GM23338 (cell line): ENCODE measurements at regions not wholly inside any gene's neighbourhood (a gene's known extent, or its start where the extent isn't known, plus 50 kb on each side); places are given as distances from the start of the nearest gene placed in this dataset.

Experiments
- ATAC-seq: fragments of 200-7000 bp; cut with Tn5 transposase; 3 replicates; pipeline ENCODE4 v1.9.1; 2020
- DNase-seq: peaks from one replicate; pipeline ENCODE4 v3.0.0-alpha.2; 2015; ENCODE audit warnings: low spot score
- H2AFZ ChIP-seq: fragments of 200-600 bp; sonication (generic); 2 replicates; pipeline ENCODE4 v1.8.0; 2016; ENCODE audit warnings: antibody characterized with exemption, mild to moderate bottlenecking, moderate library complexity
- H3F3A ChIP-seq: fragments of 200-600 bp; sonication (generic); replicated peaks from 2 replicates; pipeline ENCODE4 v1.8.0; 2017; ENCODE audit warnings: antibody characterized with exemption, mixed run types, low read depth
- H3K27ac ChIP-seq: fragments of 200-600 bp; sonication (generic); 2 replicates; pipeline ENCODE4 v1.6.1; 2016; ENCODE audit warnings: low read depth
- H3K27me3 ChIP-seq: fragments of 200-600 bp; sonication (generic); 2 replicates; pipeline ENCODE4 v1.8.0; 2016; ENCODE audit warnings: mild to moderate bottlenecking, mixed run types, moderate library complexity; ENCODE audit not compliant: insufficient read depth
- H3K36me3 ChIP-seq: fragments of 200-600 bp; sonication (generic); 2 replicates; pipeline ENCODE4 v1.8.0; 2016; ENCODE audit warnings: mild to moderate bottlenecking; ENCODE audit not compliant: insufficient read depth
- H3K4me1 ChIP-seq: fragments of 200-600 bp; sonication (generic); 2 replicates; pipeline ENCODE4 v1.8.0; 2016; ENCODE audit warnings: mild to moderate bottlenecking, moderate library complexity; ENCODE audit not compliant: insufficient read depth
- H3K4me2 ChIP-seq: fragments of 200-600 bp; sonication (generic); 2 replicates; pipeline ENCODE4 v1.7.1; 2017; ENCODE audit warnings: mixed run types
- H3K4me3 ChIP-seq: fragments of 200-600 bp; sonication (generic); 2 replicates; pipeline ENCODE4 v1.6.1; 2016; ENCODE audit warnings: mixed run types
- H3K79me2 ChIP-seq: fragments of 200-600 bp; sonication (generic); replicated peaks from 2 replicates; pipeline ENCODE4 v1.8.0; 2017; ENCODE audit warnings: mild to moderate bottlenecking; ENCODE audit not compliant: insufficient read depth
- H3K9me2 ChIP-seq: fragments of 200-600 bp; sonication (generic); 2 replicates; pipeline ENCODE4 v1.8.0; 2017; ENCODE audit not compliant: insufficient read depth
- H4K20me1 ChIP-seq: fragments of 200-600 bp; sonication (generic); replicated peaks from 2 replicates; pipeline ENCODE4 v1.8.0; 2017; ENCODE audit warnings: mild to moderate bottlenecking; ENCODE audit not compliant: insufficient read depth
- H3K27ac Mint-ChIP-seq: 2 replicates; pipeline ENCODE4 v1.8.0; 2020; ENCODE audit warnings: inconsistent platforms, mild to moderate bottlenecking, moderate library complexity, mixed read lengths
- H3K27me3 Mint-ChIP-seq: 3 replicates; pipeline ENCODE4 v1.8.0; 2022; ENCODE audit warnings: low read depth, mild to moderate bottlenecking, moderate library complexity, mixed read lengths, inconsistent platforms; ENCODE audit not compliant: insufficient read depth, poor library complexity
- H3K36me3 Mint-ChIP-seq: 3 replicates; pipeline ENCODE4 v1.8.0; 2021; ENCODE audit warnings: low read depth, mild to moderate bottlenecking, inconsistent platforms, moderate library complexity, mixed read lengths
- H3K4me1 Mint-ChIP-seq: 3 replicates; pipeline ENCODE4 v1.8.0; 2020; ENCODE audit warnings: mild to moderate bottlenecking, inconsistent platforms, mixed read lengths
- H3K4me3 Mint-ChIP-seq: 3 replicates; pipeline ENCODE4 v1.8.0; 2021; ENCODE audit warnings: moderate library complexity, mild to moderate bottlenecking, inconsistent platforms, mixed read lengths
- H3K9me3 Mint-ChIP-seq: 3 replicates; pipeline ENCODE4 v1.8.0; 2020; ENCODE audit warnings: moderate library complexity, mild to moderate bottlenecking, inconsistent platforms, mixed read lengths
- CREB1 ChIP-seq: fragments of 250-450 bp; sonication (Bioruptor Pico); IDR thresholded peaks from 2 replicates; pipeline ENCODE4 v1.5.0; 2020; ENCODE audit warnings: low read depth, mild to moderate bottlenecking, moderate library complexity
- CTCF ChIP-seq, 2 experiments: fragments of 200-600 bp in 1 of 2; sonication (generic) in 1 of 2; conservative IDR thresholded peaks; 2 replicates each; pipeline versions ENCODE4 v1.5.1 to v1.6.1; 2016 to 2017; ENCODE audit warnings: antibody characterized with exemption in 2 of 2, low read depth in 2 of 2, mild to moderate bottlenecking in 2 of 2, moderate library complexity in 1 of 2
- ETS1 ChIP-seq: IDR thresholded peaks from 2 replicates; pipeline ENCODE4 v1.6.1; 2016; ENCODE audit warnings: antibody characterized with exemption
- EZH2 ChIP-seq: fragments of 200-600 bp; sonication (generic); IDR thresholded peaks from one replicate; pipeline ENCODE4 v1.8.0; 2017; ENCODE audit warnings: antibody characterized with exemption, mild to moderate bottlenecking, low read depth; ENCODE audit not compliant: unreplicated experiment
- EZH2phosphoT487 ChIP-seq: fragments of 200-600 bp; sonication (generic); IDR thresholded peaks from one replicate; pipeline ENCODE4 v1.8.1; 2018; ENCODE audit warnings: antibody characterized with exemption; ENCODE audit not compliant: unreplicated experiment
- JUNB ChIP-seq: IDR thresholded peaks from one replicate; pipeline ENCODE4 v1.6.1; 2016; ENCODE audit warnings: antibody characterized with exemption; ENCODE audit not compliant: unreplicated experiment
- NANOG ChIP-seq: IDR thresholded peaks from 2 replicates; pipeline ENCODE4 v1.6.1; 2016; ENCODE audit warnings: antibody characterized with exemption, borderline replicate concordance
- POLR2AphosphoS5 ChIP-seq: IDR thresholded peaks from 2 replicates; pipeline ENCODE4 v1.6.1; 2016; ENCODE audit warnings: antibody characterized with exemption, low read depth
- REST ChIP-seq: IDR thresholded peaks from one replicate; pipeline ENCODE4 v1.6.1; 2018; ENCODE audit warnings: antibody characterized with exemption; ENCODE audit not compliant: unreplicated experiment
- STAT1 ChIP-seq: IDR thresholded peaks from one replicate; pipeline ENCODE4 v1.6.1; 2016; ENCODE audit warnings: antibody characterized with exemption; ENCODE audit not compliant: unreplicated experiment
- ZNF114 ChIP-seq: fragments of 250-450 bp; sonication (Bioruptor Pico); IDR thresholded peaks from 2 replicates; pipeline ENCODE4 v1.5.0; 2020; ENCODE audit warnings: mild to moderate bottlenecking, moderate library complexity
- ZNF331 ChIP-seq: fragments of 250-450 bp; sonication (Bioruptor Pico); IDR thresholded peaks from 2 replicates; pipeline ENCODE4 v1.5.0; 2020; ENCODE audit warnings: low read depth, mild to moderate bottlenecking, moderate library complexity
- ZNF462 ChIP-seq: fragments of 250-450 bp; sonication (Bioruptor Pico); IDR thresholded peaks from 2 replicates; pipeline ENCODE4 v1.5.0; 2020; ENCODE audit warnings: mild to moderate bottlenecking, moderate library complexity

- H3K9me2 ChIP-seq: no peaks in the 10 kb centered on the region
- Mint-ChIP-seq H3K27me3 (peaks cover 4% of the 10 kb centered on the region), H3K9me3 (no peaks in the 10 kb centered on the region), H3K4me3 (no peak overlapping the region), H3K27ac (no peak overlapping the region), H3K4me1 (no peaks in the 10 kb centered on the region), H3K36me3 (no peaks in the 10 kb centered on the region)
- DNase-seq: no peak
- no peaks in the 10 kb centered on the region for H4K20me1 ChIP-seq
- H2AFZ ChIP-seq: no peak overlapping the region
- H3K79me2 ChIP-seq: no peaks in the 10 kb centered on the region
- no peaks in the 10 kb centered on the region for H3F3A ChIP-seq
- H3K4me2 ChIP-seq: no peak overlapping the region
- no peaks in the 10 kb centered on the region for H3K27me3 ChIP-seq
- H3K4me3 ChIP-seq: no peak overlapping the region
- H3K4me1 ChIP-seq: no peaks in the 10 kb centered on the region
- no peaks in the 10 kb centered on the region for H3K36me3 ChIP-seq
- no peak for TF ChIP-seq EZH2phosphoT487
- no peak for TF ChIP-seq POLR2AphosphoS5
- TF ChIP-seq STAT1: no peak
- TF ChIP-seq NANOG: no peak
- TF ChIP-seq ETS1: no peak
- TF ChIP-seq ZNF114 (CRISPR knock-in tag): no peak
- TF ChIP-seq JUNB: no peak
- no peak for TF ChIP-seq REST
- no peak for TF ChIP-seq EZH2
- TF ChIP-seq CTCF (conservative IDR thresholded peaks at IDR 0.05; ENCODE audit: low read depth in 2 of 2): no peak
- no peak for TF ChIP-seq ZNF331 (CRISPR knock-in tag)
- TF ChIP-seq ZNF462: no peak
- TF ChIP-seq CREB1: no peak
- H3K27ac ChIP-seq: no peak overlapping the region
- no peak for ATAC-seq
These were observed 511.7 kb upstream of the SGCD start for GRCh38 chr5:155815248-155815647.
